Erythroblast (primary cell): ENCODE measurements at regions not wholly inside any gene's neighbourhood (a gene's known extent, or its start where the extent isn't known, plus 50 kb on each side); places are given as distances from the start of the nearest gene placed in this dataset.

Experiments used
- DNase-seq, 2 experiments: peaks; one replicate each; lab custom pipeline; 2025; lab: John Stamatoyannopoulos, UW
- GATA1 ChIP-seq: IDR thresholded peaks from 2 replicates; pipeline ENCODE4 v1.6.1; 2011; ENCODE audit warnings: low read depth, mild to moderate bottlenecking, control low read depth, low read length, moderate library complexity
- POLR2A ChIP-seq: IDR thresholded peaks from 2 replicates; pipeline ENCODE4 v1.6.1; 2011; ENCODE audit warnings: mild to moderate bottlenecking, low read length

GRCh38 chr9:26706223-26706622 is 186.4 kb downstream of the CAAP1 start:
- TF ChIP-seq GATA1 (no peak), POLR2A (no peak)
- no peak for DNase-seq

- TF ChIP-seq POLR2A (no peak), GATA1 (no peak)
- no peak for DNase-seq
Observed at GRCh38 chr9:26695298-26695622, 197.3 kb downstream of the CAAP1 start.

GRCh38 chr9:26694381-26695297 is 198.0 kb downstream of the CAAP1 start:
- DNase-seq: no peak
- no peak for TF ChIP-seq POLR2A
- TF ChIP-seq GATA1: no peak

- TF ChIP-seq POLR2A: no peak
- no peak for TF ChIP-seq GATA1
- no peak for DNase-seq
Observed at GRCh38 chr9:26689041-26689440, 203.6 kb downstream of the CAAP1 start.

- no peak for DNase-seq
Observed at GRCh38 chr9:26687421-26687820, 205.2 kb downstream of the CAAP1 start.

GRCh38 chr9:26685818-26686217 is 206.8 kb downstream of the CAAP1 start:
- no peak for DNase-seq
- TF ChIP-seq GATA1: no peak
- TF ChIP-seq POLR2A: no peak

More at GRCh38 chr9:26687421-26687820, 205.2 kb downstream of the CAAP1 start:
- TF ChIP-seq POLR2A: no peak
- TF ChIP-seq GATA1: no peak

GRCh38 chr9:26684029-26684428 is 208.6 kb downstream of the CAAP1 start:
- TF ChIP-seq POLR2A (no peak), GATA1 (no peak)
- no peak for DNase-seq

GRCh38 chr9:26682796-26683496 is 209.7 kb downstream of the CAAP1 start:
- no peak for TF ChIP-seq POLR2A
- TF ChIP-seq GATA1: no peak
- no peak for DNase-seq

GRCh38 chr9:26682041-26682440 is 210.6 kb downstream of the CAAP1 start:
- DNase-seq: no peak
- TF ChIP-seq GATA1 (no peak), POLR2A (no peak)

GRCh38 chr9:26677965-26678706 is 214.5 kb downstream of the CAAP1 start:
- TF ChIP-seq POLR2A (no peak), GATA1 (no peak)
- DNase-seq: no peak

- TF ChIP-seq GATA1 (no peak), POLR2A (no peak)
- DNase-seq: no peak
Observed at GRCh38 chr9:26675035-26675434, 217.6 kb downstream of the CAAP1 start.

- no peak for DNase-seq
- no peak for TF ChIP-seq POLR2A
- no peak for TF ChIP-seq GATA1
Observed at GRCh38 chr9:26673261-26673660, 219.3 kb downstream of the CAAP1 start.
